HEK293T (cell line): ENCODE measurements at regions not wholly inside any gene's neighbourhood (a gene's known extent, or its start where the extent isn't known, plus 50 kb on each side); places are given as distances from the start of the nearest gene placed in this dataset.

Source experiments
- CTCF ChIA-PET: fragments of 350-600 bp; formaldehyde crosslinking; extraction: SDS; loops from one replicate; lab custom pipeline; 2021; ENCODE audit warnings: antibody characterized with exemption, inconsistent platforms; lab: Yijun Ruan, JAX
- POLR2A ChIA-PET: fragments of 350-600 bp; formaldehyde crosslinking; extraction: SDS; loops from one replicate; lab custom pipeline; 2020; ENCODE audit warnings: antibody characterized with exemption, inconsistent platforms; lab: Yijun Ruan, JAX
- DNase-seq: peaks from one replicate; pipeline ENCODE4 v3.0.0; 2012; ENCODE audit warnings: mixed read lengths; ENCODE audit errors: extremely low spot score
- ARNT ChIP-seq: fragments of 450-650 bp; IDR thresholded peaks from 2 replicates; pipeline ENCODE4 v1.6.1; 2017; ENCODE audit warnings: mild to moderate bottlenecking
- BHLHE40 ChIP-seq: fragments of 450-650 bp; IDR thresholded peaks from 2 replicates; pipeline ENCODE4 v1.6.1; 2016; ENCODE audit warnings: mild to moderate bottlenecking, moderate library complexity, borderline replicate concordance
- CTBP1 ChIP-seq: fragments of 450-650 bp; IDR thresholded peaks from 2 replicates; pipeline ENCODE4 v1.6.1; 2016; ENCODE audit warnings: borderline replicate concordance
- ELF4 ChIP-seq: fragments of 450-650 bp; IDR thresholded peaks from 2 replicates; pipeline ENCODE4 v1.6.1; 2017; ENCODE audit warnings: antibody characterized with exemption
- FOXA1 ChIP-seq: fragments of 450-650 bp; IDR thresholded peaks from 2 replicates; pipeline ENCODE4 v1.6.1; 2016; ENCODE audit warnings: mild to moderate bottlenecking
- FOXK2 ChIP-seq: fragments of 450-650 bp; IDR thresholded peaks from 2 replicates; pipeline ENCODE4 v1.6.1; 2016; ENCODE audit warnings: mild to moderate bottlenecking
- FOXM1 ChIP-seq: fragments of 450-650 bp; IDR thresholded peaks from 2 replicates; pipeline ENCODE4 v1.6.1; 2017; ENCODE audit warnings: mild to moderate bottlenecking, borderline replicate concordance
- HDGF ChIP-seq: fragments of 450-650 bp; IDR thresholded peaks from 2 replicates; pipeline ENCODE4 v1.6.1; 2017; ENCODE audit warnings: antibody characterized with exemption, borderline replicate concordance
- L3MBTL2 ChIP-seq: fragments of 450-650 bp; conservative IDR thresholded peaks from 2 replicates; pipeline ENCODE4 v1.6.1; 2016; ENCODE audit warnings: mild to moderate bottlenecking
- LEF1 ChIP-seq: fragments of 450-650 bp; IDR thresholded peaks from 2 replicates; pipeline ENCODE4 v1.6.1; 2017; ENCODE audit warnings: mild to moderate bottlenecking, borderline replicate concordance
- NFRKB ChIP-seq: fragments of 450-650 bp; IDR thresholded peaks from 2 replicates; pipeline ENCODE4 v1.6.1; 2016; ENCODE audit warnings: mild to moderate bottlenecking, moderate library complexity
- PKNOX1 ChIP-seq: fragments of 450-650 bp; IDR thresholded peaks from 2 replicates; pipeline ENCODE4 v1.6.1; 2016
- SP1 ChIP-seq: fragments of 450-650 bp; IDR thresholded peaks from 2 replicates; pipeline ENCODE4 v1.6.1; 2017
- SUZ12 ChIP-seq: fragments of 450-650 bp; IDR thresholded peaks from 2 replicates; pipeline ENCODE4 v1.6.1; 2016; ENCODE audit warnings: mild to moderate bottlenecking
- TARDBP ChIP-seq: fragments of 450-650 bp; IDR thresholded peaks from 2 replicates; pipeline ENCODE4 v1.6.1; 2016
- ZNF384 ChIP-seq: fragments of 450-650 bp; IDR thresholded peaks from 2 replicates; pipeline ENCODE4 v1.6.1; 2016

DNA sequence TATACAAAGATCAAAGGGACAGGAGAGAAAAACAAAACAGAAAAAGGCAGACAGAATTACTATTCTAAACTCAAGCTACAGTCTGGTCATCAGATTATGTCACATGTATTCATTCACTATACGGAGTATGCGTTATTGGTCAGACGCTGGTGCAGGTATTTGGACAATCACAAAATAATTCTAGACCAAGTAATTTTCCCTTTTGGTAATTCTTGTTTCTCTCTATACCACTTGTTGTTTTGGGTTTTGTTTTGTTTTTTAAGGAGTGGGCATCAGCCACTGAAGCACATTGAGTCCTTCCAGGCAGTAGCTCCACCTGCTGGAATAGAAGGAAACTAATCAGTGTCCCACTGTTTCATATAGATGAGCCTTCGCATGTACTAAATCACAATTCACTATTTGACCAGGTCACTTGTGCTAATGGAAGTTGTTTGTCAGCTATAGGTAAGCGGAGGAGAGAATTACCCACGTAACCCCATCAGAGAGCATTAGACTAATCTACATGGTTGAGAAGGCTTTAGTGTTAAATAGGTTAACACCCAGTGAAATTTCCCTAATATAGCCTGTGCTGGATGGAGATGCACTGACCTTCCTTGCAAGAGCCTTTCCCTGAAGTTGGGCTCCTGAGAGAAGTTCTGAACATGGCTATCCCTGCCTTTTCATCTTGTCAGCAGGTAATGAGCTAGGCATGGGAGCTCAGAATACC, 77.9 kb downstream of the TNFAIP3 start:
- TF ChIP-seq ARNT = no peak
- no peak for TF ChIP-seq LEF1
- TF ChIP-seq PKNOX1 = no peak
- TF ChIP-seq BHLHE40 = no peak
- no peak for TF ChIP-seq FOXK2
- TF ChIP-seq CTBP1 = no peak
- TF ChIP-seq ELF4 = no peak
- no peak for TF ChIP-seq ZNF384
- TF ChIP-seq SP1 = no peak
- no peak for TF ChIP-seq NFRKB
- no peak for TF ChIP-seq SUZ12
- no peak for TF ChIP-seq FOXA1
- no peak for TF ChIP-seq HDGF
- no peak for TF ChIP-seq FOXM1
- no peak for TF ChIP-seq TARDBP
- TF ChIP-seq L3MBTL2 = no peak
- ChIA-PET POLR2A (no interaction called here), CTCF (interaction anchor here (0.6 to 1.7 kb wide), 13 partner anchors 11 to 579 kb away, joined by 3 to 13 read pairs (median 4); no protein-coding TSS in a partner anchor)
- peak; percentile 67 for DNase-seq

DNA sequence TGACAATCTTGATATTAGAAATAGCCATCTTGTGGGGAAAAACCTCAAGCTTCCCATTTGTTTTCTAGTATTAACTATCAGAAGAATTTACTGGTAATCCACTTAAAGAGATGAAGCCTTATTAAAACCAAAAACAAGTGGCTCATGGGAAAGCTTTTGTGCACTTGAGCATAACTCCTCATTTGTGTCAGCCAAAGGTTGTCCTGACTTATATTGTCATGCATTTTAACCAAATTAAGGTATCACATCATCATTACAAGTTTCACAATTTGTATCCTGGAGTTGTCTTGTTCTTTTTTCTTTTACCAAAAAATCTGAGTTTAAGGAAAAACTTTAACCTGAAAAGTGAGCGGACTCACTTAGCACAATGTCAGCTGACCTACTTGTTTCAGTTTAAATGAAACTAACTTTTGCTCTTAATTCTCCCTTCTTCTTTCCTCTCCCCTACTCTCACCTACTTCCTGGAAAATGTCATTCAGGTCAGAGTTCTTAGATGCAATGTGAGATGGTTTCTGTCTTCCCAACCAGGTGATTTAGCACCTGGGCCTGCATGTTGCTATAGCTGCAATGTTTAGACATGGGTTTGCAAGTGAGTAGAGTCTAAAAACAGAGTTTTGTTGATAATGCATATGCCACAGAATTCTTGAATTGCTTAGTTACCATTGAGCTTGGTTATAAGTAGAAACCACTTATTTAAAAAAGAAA, 82.8 kb downstream of the TNFAIP3 start:
- ChIA-PET CTCF (interaction anchor here (1.5 kb wide), 1 partner anchor 150 kb away, joined by 5 read pairs; no protein-coding TSS in a partner anchor), POLR2A (no interaction called here)
- TF ChIP-seq HDGF = no peak
- no peak for TF ChIP-seq FOXM1
- TF ChIP-seq FOXK2 = no peak
- TF ChIP-seq CTBP1 = no peak
- TF ChIP-seq SUZ12 = no peak
- TF ChIP-seq SP1 = no peak
- no peak for TF ChIP-seq ZNF384
- no peak for TF ChIP-seq FOXA1
- TF ChIP-seq TARDBP = no peak
- TF ChIP-seq NFRKB = no peak
- no peak for TF ChIP-seq L3MBTL2
- TF ChIP-seq PKNOX1 = no peak
- DNase-seq = no peak

GRCh38 chr6:137950581-137950980, 83.5 kb downstream of the TNFAIP3 start:
- CTCF ChIA-PET = interaction anchor here (1.5 kb wide), 1 partner anchor 151 kb away, joined by 5 read pairs; no protein-coding TSS in a partner anchor
- POLR2A ChIA-PET = no interaction called here
- DNase-seq = no peak
- no peak for TF ChIP-seq NFRKB
- TF ChIP-seq BHLHE40 = no peak
- TF ChIP-seq PKNOX1 = no peak
- no peak for TF ChIP-seq ARNT
- no peak for TF ChIP-seq FOXK2
- TF ChIP-seq FOXA1 = no peak

GRCh38 chr6:137951064-137951597, 84.1 kb downstream of the TNFAIP3 start:
- no peak for TF ChIP-seq PKNOX1
- TF ChIP-seq FOXK2 = no peak
- no peak for TF ChIP-seq LEF1
- TF ChIP-seq BHLHE40 = no peak
- no peak for TF ChIP-seq SUZ12
- no peak for TF ChIP-seq ZNF384
- no peak for TF ChIP-seq ARNT
- TF ChIP-seq FOXM1 = no peak
- no peak for TF ChIP-seq NFRKB
- no peak for DNase-seq
- ChIA-PET POLR2A (no interaction called here), CTCF (no interaction called here)

- TF ChIP-seq NFRKB (no peak), BHLHE40 (no peak), ELF4 (no peak)
- CTCF ChIA-PET = no interaction called here
- POLR2A ChIA-PET = no interaction called here
- DNase-seq = no peak
Measured at GRCh38 chr6:137952247-137952646, 85.2 kb downstream of the TNFAIP3 start.

- CTCF ChIA-PET = interaction anchor here (0.8 kb wide), 1 partner anchor 249 kb away, joined by 3 read pairs; no protein-coding TSS in a partner anchor
- POLR2A ChIA-PET = no interaction called here
- no peak for DNase-seq
- no peak for TF ChIP-seq SUZ12
- TF ChIP-seq CTBP1 = no peak
- TF ChIP-seq FOXA1 = no peak
- no peak for TF ChIP-seq ARNT
- no peak for TF ChIP-seq NFRKB
- no peak for TF ChIP-seq HDGF
- TF ChIP-seq PKNOX1 = no peak
- no peak for TF ChIP-seq TARDBP
- no peak for TF ChIP-seq FOXK2
- no peak for TF ChIP-seq LEF1
- no peak for TF ChIP-seq ELF4
- no peak for TF ChIP-seq FOXM1
- no peak for TF ChIP-seq L3MBTL2
- TF ChIP-seq BHLHE40 = no peak
- no peak for TF ChIP-seq ZNF384
- no peak for TF ChIP-seq SP1
Measured at GRCh38 chr6:137953761-137954160, 86.7 kb downstream of the TNFAIP3 start.
